Left lung (tissue), 4 donors: ENCODE measurements at regions not wholly inside any gene's neighbourhood (a gene's known extent, or its start where the extent isn't known, plus 50 kb on each side); places are given as distances from the start of the nearest gene placed in this dataset.

ENCODE experiments used
- ATAC-seq: fragments of 200-7000 bp; cut with Tn5 transposase; one replicate; pipeline ENCODE4 v1.9.1; 2020; ENCODE audit warnings: moderate library complexity
- DNase-seq, 4 donors: peaks; one replicate each; pipeline ENCODE4 v3.0.0-alpha.2; 2013 to 2020
- H3K27ac ChIP-seq, 2 donors: fragments of 200-600 bp; sonication (generic) in 1 of 2; one replicate each; pipeline versions ENCODE4 v1.5.0 to v1.8.0; 2020 to 2021
- H3K27me3 ChIP-seq, 2 donors: fragments of 200-600 bp; sonication (generic) in 1 of 2; one replicate each; pipeline versions ENCODE4 v1.5.0 to v1.8.0; 2020 to 2021
- H3K36me3 ChIP-seq, 2 donors: fragments of 200-600 bp; sonication (generic) in 1 of 2; one replicate each; pipeline versions ENCODE4 v1.5.0 to v1.8.0; 2020 to 2021
- H3K4me1 ChIP-seq, 2 donors: fragments of 200-600 bp; one replicate each; pipeline ENCODE4 v1.8.0; 2021
- H3K4me3 ChIP-seq, 2 donors: fragments of 200-600 bp; sonication (generic) in 1 of 2; one replicate each; pipeline versions ENCODE4 v1.5.0 to v1.8.0; 2020 to 2021; ENCODE audit warnings: mild to moderate bottlenecking in 1 of 2
- H3K9me3 ChIP-seq, 2 donors: fragments of 200-600 bp; sonication (generic) in 1 of 2; one replicate each; pipeline versions ENCODE4 v1.5.0 to v1.8.0; 2020 to 2021
- CTCF ChIP-seq, 2 donors: fragments of 200-600 bp; sonication (generic) in 1 of 2; IDR thresholded peaks; one replicate each; pipeline versions ENCODE4 v1.5.0 to v1.8.0; 2021; ENCODE audit warnings: antibody characterized with exemption in 2 of 2
- intact Hi-C, 2 donors: fragments of 100-400 bp; cut with DNase I; formaldehyde crosslinking; loops; one replicate each; pipeline versions ENCODE4 v1.11.2 to v1.14.2; 2022
- donor health status: DM: no; HTN: yes; CAD: no.
- donor health status: DM: no; HTN: no; CAD: no.

GRCh38 chr10:63718421-63718820 lies 197.2 kb downstream of the REEP3 start:
- intact Hi-C loops: loop anchor here in 1 of 2 donors (10.0 kb wide), 1 partner anchor 74 kb away; no protein-coding TSS in a partner anchor
- no peak overlapping the region for H3K4me3 ChIP-seq

GRCh38 chr10:63719226-63719856 lies 198.1 kb downstream of the REEP3 start:
- intact Hi-C loops: loop anchor here in 1 of 2 donors (10.0 kb wide), 1 partner anchor 75 kb away; no protein-coding TSS in a partner anchor
- Histone ChIP-seq H3K27ac (no peak overlapping the region), H3K4me3 (no peak overlapping the region), H3K9me3 (no peaks in the 10 kb centered on the region), H3K27me3 (no peaks in the 10 kb centered on the region), H3K4me1 (peaks cover 0 to 9% of the 10 kb centered on the region in 2 donors), H3K36me3 (no peaks in the 10 kb centered on the region)
- peak; percentile 53 for ATAC-seq
- TF ChIP-seq CTCF (IDR thresholded peaks at IDR 0.05): no peak
- no peak for DNase-seq

More at GRCh38 chr10:63718421-63718820, 197.2 kb downstream of the REEP3 start:
- TF ChIP-seq CTCF (IDR thresholded peaks at IDR 0.05): no peak
- Histone ChIP-seq H3K9me3 (no peaks in the 10 kb centered on the region), H3K36me3 (no peaks in the 10 kb centered on the region), H3K27me3 (no peaks in the 10 kb centered on the region), H3K27ac (no peak overlapping the region), H3K4me1 (peaks cover 0 to 14% of the 10 kb centered on the region in 2 donors)
- no peak for DNase-seq
- no peak for ATAC-seq

DNA sequence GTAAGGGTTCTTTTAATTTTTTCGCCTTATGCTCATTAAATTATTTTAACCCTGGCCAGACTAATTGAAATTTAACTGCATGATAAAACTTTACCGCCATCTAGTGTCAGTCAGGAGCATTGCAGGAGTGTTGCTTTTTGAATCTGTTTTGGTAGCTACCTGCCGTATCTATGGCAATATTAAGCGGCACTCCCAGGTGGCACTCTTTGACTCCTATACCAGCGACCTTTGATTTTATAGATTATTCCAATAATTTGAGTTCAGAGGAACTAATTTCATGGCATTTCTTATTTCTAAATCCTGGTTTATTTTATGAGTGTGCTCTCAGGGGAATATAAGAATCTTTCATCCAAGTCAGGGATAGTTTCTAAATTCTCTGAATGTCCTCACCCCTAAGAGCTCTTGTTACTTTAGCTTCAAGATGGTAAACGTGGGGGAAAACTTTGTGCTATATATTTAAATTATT lies 198.9 kb downstream of the REEP3 start:
- no peak overlapping the region for H3K27ac ChIP-seq
- intact Hi-C loops: no loop called here
- DNase-seq (peak in 1 of 4 donors; percentile 62), ATAC-seq (peak; percentile 92)
- no peaks in the 10 kb centered on the region for H3K27me3 ChIP-seq
- peak; percentile 93 to 95 for TF ChIP-seq CTCF (IDR thresholded peaks at IDR 0.05)
- no peak overlapping the region for H3K4me3 ChIP-seq
- H3K4me1 ChIP-seq: peaks cover 0 to 9% of the 10 kb centered on the region in 2 donors
- H3K9me3 ChIP-seq: no peaks in the 10 kb centered on the region
- no peaks in the 10 kb centered on the region for H3K36me3 ChIP-seq

DNA sequence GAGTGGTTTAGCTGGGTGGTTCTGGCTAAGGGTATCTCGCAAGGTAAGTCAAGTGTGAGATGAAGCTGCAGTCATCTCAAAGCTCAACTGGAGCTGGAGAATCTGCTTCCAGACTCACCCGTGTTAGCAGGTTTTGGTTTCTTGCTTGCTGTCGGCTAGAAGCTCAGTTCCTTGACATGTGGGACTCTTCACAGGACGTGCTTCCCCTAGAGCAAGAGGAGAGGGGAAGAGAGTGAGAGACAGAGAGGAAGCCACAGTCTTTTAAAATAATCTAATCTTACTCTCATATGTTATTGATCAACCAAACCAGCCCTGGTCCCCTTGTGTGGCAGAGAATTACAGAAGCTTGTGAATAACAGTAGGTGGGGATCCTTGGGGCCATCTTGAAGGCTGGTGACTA lies 199.5 kb downstream of the REEP3 start:
- Histone ChIP-seq H3K27me3 (no peaks in the 10 kb centered on the region), H3K4me3 (no peak overlapping the region), H3K27ac (no peak overlapping the region), H3K9me3 (no peaks in the 10 kb centered on the region), H3K4me1 (peaks cover 0 to 9% of the 10 kb centered on the region in 2 donors), H3K36me3 (no peaks in the 10 kb centered on the region)
- no peak for ATAC-seq
- TF ChIP-seq CTCF (IDR thresholded peaks at IDR 0.05): no peak
- intact Hi-C loops: no loop called here
- no peak for DNase-seq

DNA sequence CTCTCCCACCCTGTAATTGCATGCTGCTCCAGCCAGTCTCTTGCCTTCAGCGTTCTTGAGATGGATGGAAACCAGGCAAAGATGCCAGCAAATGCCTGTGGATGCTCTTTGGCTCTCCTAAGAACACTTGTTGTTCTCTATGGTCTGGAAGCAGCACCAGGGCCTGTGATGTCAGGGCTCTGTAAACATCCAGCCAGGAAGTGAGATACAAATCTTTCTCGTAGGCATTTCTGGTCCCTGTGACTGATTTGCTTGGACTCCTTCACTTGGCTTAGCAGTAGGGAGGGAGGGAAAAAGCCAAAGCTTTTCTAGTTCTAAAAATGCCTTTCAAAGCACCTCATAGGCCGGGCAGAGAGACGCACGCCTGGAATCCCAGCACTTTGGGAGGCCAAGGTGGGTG lies 201.3 kb downstream of the REEP3 start:
- intact Hi-C loops: no loop called here
- Histone ChIP-seq H3K9me3 (no peaks in the 10 kb centered on the region), H3K4me3 (no peak overlapping the region), H3K4me1 (peaks cover 0 to 9% of the 10 kb centered on the region in 2 donors), H3K27ac (peak overlapping the region in 1 of 2 donors; percentile 16), H3K36me3 (no peaks in the 10 kb centered on the region), H3K27me3 (no peaks in the 10 kb centered on the region)
- DNase-seq (no peak), ATAC-seq (peak; percentile 22)
- TF ChIP-seq CTCF (IDR thresholded peaks at IDR 0.05): no peak
